PFSK-1 (cell line): ENCODE measurements at regions not wholly inside any gene's neighbourhood (a gene's known extent, or its start where the extent isn't known, plus 50 kb on each side); places are given as distances from the start of the nearest gene placed in this dataset.

Experiments
- FOXP2 ChIP-seq: optimal IDR thresholded peaks from 2 replicates; pipeline ENCODE3; 2011; ENCODE audit warnings: borderline replicate concordance, control low read depth, inconsistent platforms; ENCODE audit not compliant: insufficient read depth; ENCODE audit errors: extremely low read length, extremely low read depth
- POLR2AphosphoS5 ChIP-seq: IDR thresholded peaks from 2 replicates; pipeline ENCODE4 v1.6.1; 2012; ENCODE audit warnings: low read depth, mild to moderate bottlenecking, control low read depth, low read length, moderate library complexity
- SIN3A ChIP-seq: IDR thresholded peaks from 2 replicates; pipeline ENCODE4 v1.6.1; 2012; ENCODE audit warnings: mild to moderate bottlenecking, low read length, moderate library complexity, borderline replicate concordance; ENCODE audit not compliant: insufficient read depth
- TAF1 ChIP-seq: IDR thresholded peaks from 2 replicates; pipeline ENCODE4 v1.6.1; 2012; ENCODE audit warnings: low read length, control low read depth, borderline replicate concordance; ENCODE audit not compliant: insufficient read depth
- TF ChIP-seq, protein P1 (sequence below), 2 experiments: IDR thresholded peaks; 2 replicates each; pipeline versions ENCODE4 v1.6.1 to v1.8.0; 2011 to 2012; ENCODE audit warnings: low read depth in 2 of 2, low read length in 2 of 2, control low read depth in 1 of 2, inconsistent platforms in 1 of 2, mild to moderate bottlenecking in 1 of 2, moderate library complexity in 1 of 2; ENCODE audit not compliant: insufficient read depth in 1 of 2

DNA sequence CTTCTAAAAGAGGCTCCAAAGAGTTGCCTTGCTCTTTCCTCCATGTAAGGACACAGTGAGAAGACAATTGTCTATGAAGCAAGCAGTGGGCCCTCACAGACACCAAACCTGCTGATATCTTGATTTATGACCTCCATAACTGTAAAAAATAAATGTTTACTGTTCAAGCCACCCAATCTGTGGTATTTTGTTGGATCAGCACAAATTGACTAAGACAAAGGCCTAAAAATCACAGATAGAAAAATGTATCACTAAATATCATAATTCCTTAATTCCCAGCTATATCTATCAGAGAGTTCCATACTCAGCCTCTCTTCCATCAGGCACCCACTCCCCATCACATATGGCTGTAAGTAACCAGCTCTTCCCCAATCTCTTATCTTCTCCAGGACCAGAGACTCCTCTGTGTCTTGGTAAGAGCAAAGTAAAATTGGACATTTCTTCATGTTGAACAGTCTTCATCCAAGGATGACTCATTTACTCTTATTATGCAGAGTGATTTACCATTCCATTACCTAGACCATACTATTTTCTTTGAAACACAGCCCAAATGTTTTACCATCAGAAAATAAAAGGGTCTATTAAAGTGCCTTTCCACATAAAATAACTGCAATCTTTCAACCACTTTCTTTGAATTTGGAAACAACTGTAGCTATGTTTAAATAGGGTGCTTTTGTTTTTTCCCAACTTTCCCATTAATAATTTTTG lies 503.6 kb downstream of the MRPL39 start:
- TF ChIP-seq, protein P1, sequence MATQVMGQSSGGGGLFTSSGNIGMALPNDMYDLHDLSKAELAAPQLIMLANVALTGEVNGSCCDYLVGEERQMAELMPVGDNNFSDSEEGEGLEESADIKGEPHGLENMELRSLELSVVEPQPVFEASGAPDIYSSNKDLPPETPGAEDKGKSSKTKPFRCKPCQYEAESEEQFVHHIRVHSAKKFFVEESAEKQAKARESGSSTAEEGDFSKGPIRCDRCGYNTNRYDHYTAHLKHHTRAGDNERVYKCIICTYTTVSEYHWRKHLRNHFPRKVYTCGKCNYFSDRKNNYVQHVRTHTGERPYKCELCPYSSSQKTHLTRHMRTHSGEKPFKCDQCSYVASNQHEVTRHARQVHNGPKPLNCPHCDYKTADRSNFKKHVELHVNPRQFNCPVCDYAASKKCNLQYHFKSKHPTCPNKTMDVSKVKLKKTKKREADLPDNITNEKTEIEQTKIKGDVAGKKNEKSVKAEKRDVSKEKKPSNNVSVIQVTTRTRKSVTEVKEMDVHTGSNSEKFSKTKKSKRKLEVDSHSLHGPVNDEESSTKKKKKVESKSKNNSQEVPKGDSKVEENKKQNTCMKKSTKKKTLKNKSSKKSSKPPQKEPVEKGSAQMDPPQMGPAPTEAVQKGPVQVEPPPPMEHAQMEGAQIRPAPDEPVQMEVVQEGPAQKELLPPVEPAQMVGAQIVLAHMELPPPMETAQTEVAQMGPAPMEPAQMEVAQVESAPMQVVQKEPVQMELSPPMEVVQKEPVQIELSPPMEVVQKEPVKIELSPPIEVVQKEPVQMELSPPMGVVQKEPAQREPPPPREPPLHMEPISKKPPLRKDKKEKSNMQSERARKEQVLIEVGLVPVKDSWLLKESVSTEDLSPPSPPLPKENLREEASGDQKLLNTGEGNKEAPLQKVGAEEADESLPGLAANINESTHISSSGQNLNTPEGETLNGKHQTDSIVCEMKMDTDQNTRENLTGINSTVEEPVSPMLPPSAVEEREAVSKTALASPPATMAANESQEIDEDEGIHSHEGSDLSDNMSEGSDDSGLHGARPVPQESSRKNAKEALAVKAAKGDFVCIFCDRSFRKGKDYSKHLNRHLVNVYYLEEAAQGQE (IDR thresholded peaks at IDR 0.05; ENCODE audit: insufficient read depth in 1 of 2, low read depth in 2 of 2, low read length in 2 of 2), result no peak
- no peak for TF ChIP-seq TAF1
- TF ChIP-seq POLR2AphosphoS5, result no peak
- TF ChIP-seq SIN3A, result no peak

DNA sequence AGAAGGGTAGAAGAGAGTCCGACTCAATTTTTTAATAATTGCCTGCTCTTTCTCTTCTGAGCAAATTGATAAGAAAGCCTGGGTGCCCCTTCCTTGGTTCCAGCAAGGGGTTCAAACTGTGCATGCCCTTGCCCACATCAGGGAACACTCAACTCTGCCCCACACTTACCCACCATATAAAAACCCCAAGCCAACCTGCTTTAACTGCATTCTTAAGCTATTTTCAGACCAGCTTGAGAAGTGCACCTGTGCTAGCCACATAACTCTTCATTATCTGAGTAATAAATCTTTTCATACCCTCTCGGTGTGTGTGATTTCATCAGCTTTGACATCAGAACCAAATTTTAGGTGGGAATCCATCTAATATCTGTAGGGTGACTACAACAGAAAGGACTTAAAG lies 509.6 kb downstream of the MRPL39 start:
- TF ChIP-seq, protein P1 (IDR thresholded peaks at IDR 0.05; ENCODE audit: insufficient read depth in 1 of 2, low read depth in 2 of 2, low read length in 2 of 2), result no peak
- TF ChIP-seq SIN3A (no peak), FOXP2 (no peak), POLR2AphosphoS5 (no peak), TAF1 (no peak)

DNA sequence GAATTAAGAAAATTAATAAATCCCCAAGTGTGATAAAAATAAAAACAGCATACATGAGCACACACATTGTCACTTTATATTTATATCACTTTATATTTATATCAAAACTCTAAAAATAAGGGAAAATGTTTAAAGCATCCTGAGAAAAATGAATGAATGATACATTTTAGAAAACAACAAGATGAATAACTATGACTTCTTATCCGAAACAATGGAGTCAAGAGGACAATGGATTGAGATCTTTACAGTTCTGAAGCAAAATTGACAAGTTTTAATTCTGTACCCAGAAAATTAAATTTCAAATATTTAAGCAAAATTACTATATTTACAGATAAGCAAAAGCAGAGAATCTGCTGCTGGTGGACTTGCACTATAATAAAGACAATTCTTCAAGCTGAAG lies 512.6 kb downstream of the MRPL39 start:
- TF ChIP-seq, protein P1 (IDR thresholded peaks at IDR 0.05; ENCODE audit: insufficient read depth in 1 of 2, low read depth in 2 of 2, low read length in 2 of 2), result no peak
- TF ChIP-seq SIN3A, result no peak
- no peak for TF ChIP-seq POLR2AphosphoS5
- no peak for TF ChIP-seq FOXP2
- no peak for TF ChIP-seq TAF1

DNA sequence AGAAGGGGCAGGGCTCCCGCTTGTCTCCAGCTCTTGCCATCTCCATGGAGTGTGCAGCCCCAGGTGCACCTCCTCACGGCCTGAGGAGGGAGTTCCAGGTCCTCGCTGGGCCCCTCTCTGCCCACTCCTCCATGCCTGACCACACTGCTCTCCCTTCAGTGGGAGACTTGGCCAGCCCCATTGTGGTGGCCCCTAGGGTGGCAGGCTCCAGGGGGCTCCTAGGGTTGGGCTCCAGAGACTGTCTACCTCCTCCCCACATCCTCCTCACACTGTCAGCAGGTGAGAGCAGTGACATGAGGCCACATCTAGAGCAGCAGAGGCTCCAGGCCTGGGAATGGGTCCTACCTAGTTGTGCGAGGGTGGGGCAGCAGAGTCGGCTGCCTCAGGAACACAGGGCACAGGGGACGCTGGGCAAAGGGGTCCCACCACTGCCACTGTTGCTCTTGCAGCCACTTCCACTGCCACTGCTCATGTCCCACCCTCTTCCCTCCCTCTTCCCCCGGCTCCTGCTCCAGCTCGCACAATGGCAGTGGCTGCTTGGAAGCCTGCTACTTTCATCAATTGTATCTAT lies 514.8 kb downstream of the MRPL39 start:
- no peak for TF ChIP-seq POLR2AphosphoS5
- TF ChIP-seq FOXP2, result no peak
- TF ChIP-seq SIN3A, result no peak
- TF ChIP-seq, protein P1 (IDR thresholded peaks at IDR 0.05; ENCODE audit: insufficient read depth in 1 of 2, low read depth in 2 of 2, low read length in 2 of 2), result no peak
- TF ChIP-seq TAF1, result no peak
